Activated CD4-positive, alpha-beta T cell treated with anti-CD3 and anti-CD28 coated beads, Interleukin-10, Interleukin-2, amounts not matched to agents 100 ng/mL and 50 ng/mL, durations not matched to agents 16 hours and 8 hours (primary cell): ENCODE measurements at regions not wholly inside any gene's neighbourhood (a gene's known extent, or its start where the extent isn't known, plus 50 kb on each side); places are given as distances from the start of the nearest gene placed in this dataset.
"Not testable (repeated sequence)": the region's sequence is repeated elsewhere in the genome, so short reads cannot be mapped to it uniquely, and the experiment has no call there.

Source experiments
- DNase-seq: peaks from one replicate; pipeline ENCODE4 v3.0.0-alpha.2; 2020

DNA sequence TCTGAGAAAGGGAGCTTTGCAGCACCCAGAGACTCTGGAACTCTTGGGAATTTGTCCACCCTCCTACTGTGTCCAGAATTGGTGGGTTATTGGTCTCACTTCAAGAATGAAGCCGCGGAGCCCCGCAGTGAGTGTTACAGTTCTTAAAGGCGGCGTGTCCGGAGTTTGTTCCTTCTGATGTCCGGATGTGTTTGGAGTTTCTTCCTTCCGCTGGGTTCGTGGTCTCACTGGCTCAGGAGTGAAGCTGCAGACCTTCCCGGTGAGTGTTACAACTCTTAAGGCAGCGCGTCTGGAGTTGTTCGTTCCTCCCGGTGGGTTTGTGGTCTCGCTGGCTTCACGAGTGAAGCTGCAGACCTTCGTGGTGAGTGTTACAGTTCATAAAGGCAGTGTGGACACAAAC is 824.7 kb downstream of the LRRTM4 start:
- DNase-seq, result not testable (repeated sequence)

- no peak for DNase-seq
Observed at GRCh38 chr2:76692908-76693307, 829.3 kb downstream of the LRRTM4 start.

DNA sequence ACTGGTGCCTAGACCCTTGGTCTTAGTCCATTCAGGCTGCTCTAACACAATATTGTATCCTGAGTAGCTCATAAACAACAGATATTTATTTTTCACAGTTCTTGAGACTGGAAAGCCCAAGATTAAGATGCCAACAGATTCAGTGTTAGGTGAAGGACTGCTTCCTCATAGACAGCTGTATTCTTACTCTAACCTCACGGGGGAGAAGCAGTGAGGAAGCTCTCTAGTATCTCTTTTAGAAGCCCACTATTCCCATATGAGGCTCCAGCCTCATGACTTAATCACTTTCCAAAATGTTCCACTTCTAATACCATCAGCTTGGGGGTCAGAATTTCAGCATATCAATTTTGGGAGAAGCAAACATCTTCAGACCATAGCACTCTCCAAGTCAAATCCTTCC is 833.4 kb downstream of the LRRTM4 start:
- DNase-seq, result no peak

GRCh38 chr2:76687923-76688322 is 834.3 kb downstream of the LRRTM4 start:
- no peak for DNase-seq

GRCh38 chr2:76684756-76685155 is 837.4 kb downstream of the LRRTM4 start:
- no peak for DNase-seq

DNA sequence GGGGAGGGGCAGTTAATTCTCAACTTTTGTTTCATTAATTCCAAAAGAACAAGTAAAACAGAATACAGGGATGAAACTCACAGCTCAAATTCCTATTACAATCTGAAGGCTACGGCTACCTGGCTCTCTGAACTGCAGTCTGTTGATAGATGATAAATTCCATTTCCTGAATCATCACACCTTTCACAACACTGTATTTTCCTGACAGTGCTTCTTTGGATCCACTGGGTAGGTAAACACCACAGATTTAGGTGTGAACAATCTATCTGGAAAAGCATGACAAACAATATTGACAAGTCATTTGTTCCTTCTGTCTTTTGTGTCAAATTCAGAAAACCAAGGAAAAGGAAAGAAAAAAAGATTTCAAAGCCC is 843.2 kb downstream of the LRRTM4 start:
- no peak for DNase-seq

DNA sequence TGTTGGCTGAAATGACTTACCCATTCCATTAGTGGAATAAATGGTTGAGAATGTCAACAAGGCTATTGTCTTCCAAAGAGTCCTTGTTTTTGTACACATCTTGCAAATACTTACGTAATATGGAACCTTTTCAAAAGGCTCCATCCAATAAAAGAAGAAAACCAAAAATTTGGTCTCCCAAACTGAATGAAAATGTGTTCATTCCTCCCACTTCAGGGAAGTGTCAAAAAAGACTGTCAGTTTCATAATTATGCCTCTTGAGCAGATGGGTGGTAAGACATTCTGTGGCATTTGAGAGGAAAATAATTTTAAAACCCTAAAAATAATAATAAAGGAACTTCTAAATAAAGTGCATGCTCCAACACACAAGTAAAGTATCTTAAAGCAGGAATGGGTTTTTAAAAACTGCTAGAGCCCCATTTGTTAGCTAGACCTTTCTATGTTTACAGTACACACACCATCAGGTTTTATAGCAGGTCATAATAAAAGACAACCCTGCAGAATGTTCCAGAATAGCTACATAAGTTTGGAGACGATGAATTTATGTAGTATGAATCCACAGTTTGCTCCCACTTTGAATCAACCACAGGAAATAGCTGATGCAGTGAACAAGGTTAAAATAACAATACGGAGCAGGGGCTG is 843.7 kb downstream of the LRRTM4 start:
- no peak for DNase-seq

- DNase-seq, result no peak
Observed at GRCh38 chr2:76675212-76675611, 847.0 kb downstream of the LRRTM4 start.

GRCh38 chr2:76672798-76673197 is 849.4 kb downstream of the LRRTM4 start:
- DNase-seq, result no peak

- DNase-seq, result no peak
Observed at GRCh38 chr2:76669966-76670465, 852.2 kb downstream of the LRRTM4 start.

DNA sequence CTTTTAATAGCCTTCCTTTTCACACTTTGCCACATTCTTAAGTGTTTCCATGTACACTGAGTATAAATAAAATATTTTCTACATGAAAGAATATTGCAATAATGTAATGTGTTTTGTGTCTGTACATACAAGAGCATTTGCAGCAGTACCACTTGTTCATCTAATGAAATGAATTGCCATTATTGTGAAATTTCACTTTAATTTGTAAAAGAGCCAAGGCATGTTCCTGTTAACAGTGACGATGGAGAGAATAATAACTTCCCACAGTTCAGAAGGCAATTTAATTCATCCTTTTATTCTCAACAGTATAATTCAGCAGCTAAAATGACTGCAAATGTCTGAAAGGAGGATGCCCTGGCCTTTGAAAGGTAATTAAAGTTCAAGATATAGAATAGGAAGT is 853.9 kb downstream of the LRRTM4 start:
- no peak for DNase-seq

DNA sequence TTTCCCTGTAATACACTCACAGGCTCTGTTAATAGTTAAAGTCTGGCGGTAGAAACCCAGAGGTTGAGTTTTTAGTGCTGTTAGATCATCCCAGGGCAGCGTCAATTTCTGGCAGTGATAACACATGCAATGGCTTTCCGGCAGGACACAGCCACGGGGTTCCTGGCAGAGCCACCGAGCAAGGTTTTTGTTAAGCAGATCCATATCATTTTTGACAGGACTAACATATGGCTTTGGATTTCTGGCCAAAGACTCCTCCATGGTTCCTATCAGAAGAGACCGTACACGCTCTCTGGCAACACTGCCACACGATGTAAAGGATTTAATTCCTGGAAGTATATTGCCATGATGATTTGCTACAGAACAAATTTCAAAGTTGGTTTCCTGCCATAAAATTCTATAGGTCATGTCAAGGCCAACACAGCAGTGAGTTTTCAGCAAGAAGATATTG is 854.3 kb downstream of the LRRTM4 start:
- DNase-seq, result no peak

GRCh38 chr2:76642129-76642528 is 880.0 kb downstream of the LRRTM4 start:
- DNase-seq, result no peak

DNA sequence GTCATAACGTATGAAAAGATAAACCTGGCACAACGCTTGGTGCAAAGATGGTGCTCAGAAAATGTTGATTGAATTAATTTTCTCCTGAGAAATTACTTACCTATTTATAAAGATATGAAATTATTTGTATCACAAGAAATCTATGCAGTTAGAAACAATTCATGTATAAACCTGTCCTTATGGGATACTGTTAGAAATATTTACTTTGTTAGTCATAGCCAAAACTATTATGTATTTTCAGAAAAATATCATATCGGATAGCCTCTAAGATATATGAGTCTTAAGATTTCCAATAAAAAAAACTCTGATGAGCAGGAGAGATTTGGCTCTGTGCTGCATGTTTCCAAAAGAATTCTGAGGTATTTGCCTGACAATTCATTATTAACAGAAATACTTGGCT is 880.7 kb downstream of the LRRTM4 start:
- no peak for DNase-seq

DNA sequence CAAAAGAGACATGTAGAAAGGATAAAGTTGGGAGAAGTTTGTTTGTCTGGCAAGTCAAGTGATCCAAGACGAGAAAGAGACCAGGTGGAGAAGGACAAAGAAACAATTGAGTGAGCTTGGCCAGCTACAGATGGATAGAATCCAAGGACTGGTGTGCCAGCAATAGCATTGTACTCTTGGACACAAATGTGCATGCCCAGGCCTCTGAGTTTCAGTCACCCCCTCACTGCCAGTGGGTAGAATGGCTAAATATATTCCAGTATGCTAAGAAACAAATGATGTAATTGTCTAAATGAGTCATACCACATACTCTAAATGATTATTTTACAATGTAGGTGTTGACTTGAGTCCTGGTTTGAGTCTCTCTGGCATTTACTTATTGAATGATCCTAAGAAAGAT is 881.3 kb downstream of the LRRTM4 start:
- DNase-seq, result peak; percentile 1

- no peak for DNase-seq
Observed at GRCh38 chr2:76639171-76639680, 883.0 kb downstream of the LRRTM4 start.

GRCh38 chr2:76633276-76633921 is 888.8 kb downstream of the LRRTM4 start:
- DNase-seq, result no peak

DNA sequence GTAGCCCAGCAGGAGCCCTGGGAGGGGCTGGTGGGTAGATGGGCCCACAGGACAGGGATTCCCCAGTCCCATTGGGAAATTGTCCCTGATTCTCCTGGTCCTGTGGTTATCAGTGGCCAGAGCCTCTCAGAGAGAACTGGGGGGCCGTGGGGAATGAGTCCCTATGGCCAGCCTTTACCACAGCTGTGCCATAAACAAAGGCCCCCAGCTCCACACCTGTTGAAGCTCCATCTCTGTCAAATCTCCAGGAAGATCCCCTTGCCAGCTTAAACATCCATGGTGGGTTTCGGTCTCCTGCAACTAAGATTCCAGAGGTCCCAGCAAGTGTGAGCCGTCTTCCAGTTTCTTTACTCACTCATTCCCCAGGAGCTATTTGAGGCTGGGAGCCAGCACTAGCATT is 897.1 kb downstream of the LRRTM4 start:
- DNase-seq, result no peak

GRCh38 chr2:76613330-76613729 is 902.6 kb upstream of the GCFC2 start:
- DNase-seq, result no peak

GRCh38 chr2:76612764-76613163 is 902.0 kb upstream of the GCFC2 start:
- no peak for DNase-seq

DNA sequence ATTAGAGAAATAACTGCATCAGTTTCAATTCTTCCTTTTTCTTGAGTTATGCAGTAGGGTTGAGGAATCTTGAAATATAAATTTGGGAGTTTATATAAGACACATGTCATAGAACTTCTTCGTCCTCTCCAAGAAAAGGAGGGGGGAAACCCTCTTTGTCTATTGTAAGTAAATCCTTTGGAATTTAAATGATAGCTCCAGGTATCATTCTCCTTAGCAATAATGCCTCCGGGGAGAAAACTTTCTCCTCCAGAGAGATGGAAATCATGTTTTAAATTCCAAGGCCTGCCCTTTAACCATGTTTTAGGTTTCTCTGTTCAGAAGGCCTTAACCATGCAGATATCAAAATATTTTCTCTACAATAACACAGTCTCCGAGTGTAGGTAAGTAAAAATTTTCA is 899.7 kb upstream of the GCFC2 start:
- no peak for DNase-seq

- DNase-seq, result peak; percentile 70
Observed at GRCh38 chr2:76599732-76600368, 889.1 kb upstream of the GCFC2 start.

- DNase-seq, result no peak
Observed at GRCh38 chr2:76584474-76584873, 873.8 kb upstream of the GCFC2 start.

DNA sequence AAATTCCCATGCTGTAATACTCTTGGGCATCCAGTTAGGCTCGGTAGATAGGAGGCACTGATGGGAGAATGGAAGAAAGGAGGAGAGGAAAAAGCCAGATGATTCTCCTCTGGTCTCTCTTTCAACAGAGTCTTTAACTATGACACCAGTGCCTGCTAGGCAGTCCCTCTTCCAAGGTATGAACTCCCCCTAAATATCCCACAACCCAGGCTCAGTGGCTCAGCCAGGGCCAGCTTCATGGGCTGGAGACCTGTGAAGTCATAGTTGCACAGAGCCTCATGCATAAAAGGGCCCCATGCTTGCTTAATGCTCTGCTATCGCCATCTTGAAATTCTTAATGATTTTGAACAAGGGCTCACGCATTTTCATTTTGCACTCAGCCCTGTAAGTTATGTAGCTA is 869.2 kb upstream of the GCFC2 start:
- DNase-seq, result no peak
